ENCODE measurements at regions not wholly inside any gene's neighbourhood (a gene's known extent, or its start where the extent isn't known, plus 50 kb on each side); places are given as distances from the start of the nearest gene placed in this dataset.
A peak's percentile ranks its signal among the peaks of the same experiment; 100 is the strongest.

DNA sequence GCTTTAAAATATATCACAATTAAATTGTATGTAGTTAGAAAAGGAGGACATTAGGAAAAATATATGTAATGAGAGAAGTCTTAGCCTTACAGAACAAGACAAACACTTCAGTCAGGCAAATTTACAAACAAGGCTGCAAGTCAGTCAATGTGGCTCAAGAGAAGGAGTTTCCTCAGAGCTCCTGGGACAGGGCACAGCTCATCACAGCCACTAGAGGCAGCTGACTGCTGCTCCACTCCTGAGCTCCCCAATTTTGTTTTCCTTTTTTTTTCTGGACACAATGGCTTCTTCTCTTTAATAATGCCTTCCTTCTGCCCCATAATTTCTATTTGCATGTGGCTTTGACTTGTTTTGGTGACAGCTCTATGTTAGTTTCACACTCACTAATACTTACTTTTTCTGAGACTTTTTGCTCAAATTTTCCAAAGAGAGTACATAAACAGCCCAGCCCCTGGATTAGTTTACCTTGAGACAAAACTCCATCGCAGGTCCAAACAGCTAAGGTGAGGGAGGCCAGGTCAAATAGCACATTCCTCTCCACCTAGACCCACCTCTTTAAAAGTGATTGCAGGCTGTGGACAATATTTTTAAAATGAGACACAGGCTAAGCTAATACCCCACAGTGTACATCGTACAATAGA is 850.4 kb upstream of the FRG1 start:
- H3K36me3 Mint-ChIP-seq (ENCODE audit: insufficient read depth), result no peaks in the 10 kb centered on the region
- no peaks in the 10 kb centered on the region for H3K27me3 Mint-ChIP-seq
- no peak overlapping the region for H3K4me3 Mint-ChIP-seq (ENCODE audit: low read depth)
- no peak overlapping the region for H3K27ac Mint-ChIP-seq
- DNase-seq (ENCODE audit: low spot score, unreplicated experiment), result no peak
- H3K9me3 Mint-ChIP-seq (ENCODE audit: low read depth), result no peaks in the 10 kb centered on the region
- TF ChIP-seq, protein P1, sequence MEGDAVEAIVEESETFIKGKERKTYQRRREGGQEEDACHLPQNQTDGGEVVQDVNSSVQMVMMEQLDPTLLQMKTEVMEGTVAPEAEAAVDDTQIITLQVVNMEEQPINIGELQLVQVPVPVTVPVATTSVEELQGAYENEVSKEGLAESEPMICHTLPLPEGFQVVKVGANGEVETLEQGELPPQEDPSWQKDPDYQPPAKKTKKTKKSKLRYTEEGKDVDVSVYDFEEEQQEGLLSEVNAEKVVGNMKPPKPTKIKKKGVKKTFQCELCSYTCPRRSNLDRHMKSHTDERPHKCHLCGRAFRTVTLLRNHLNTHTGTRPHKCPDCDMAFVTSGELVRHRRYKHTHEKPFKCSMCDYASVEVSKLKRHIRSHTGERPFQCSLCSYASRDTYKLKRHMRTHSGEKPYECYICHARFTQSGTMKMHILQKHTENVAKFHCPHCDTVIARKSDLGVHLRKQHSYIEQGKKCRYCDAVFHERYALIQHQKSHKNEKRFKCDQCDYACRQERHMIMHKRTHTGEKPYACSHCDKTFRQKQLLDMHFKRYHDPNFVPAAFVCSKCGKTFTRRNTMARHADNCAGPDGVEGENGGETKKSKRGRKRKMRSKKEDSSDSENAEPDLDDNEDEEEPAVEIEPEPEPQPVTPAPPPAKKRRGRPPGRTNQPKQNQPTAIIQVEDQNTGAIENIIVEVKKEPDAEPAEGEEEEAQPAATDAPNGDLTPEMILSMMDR (IDR thresholded peaks at IDR 0.05; ENCODE audit: unreplicated experiment), result peak; percentile 76
- peaks cover 16% of the 10 kb centered on the region for H3K4me1 Mint-ChIP-seq (ENCODE audit: low read depth)

DNA sequence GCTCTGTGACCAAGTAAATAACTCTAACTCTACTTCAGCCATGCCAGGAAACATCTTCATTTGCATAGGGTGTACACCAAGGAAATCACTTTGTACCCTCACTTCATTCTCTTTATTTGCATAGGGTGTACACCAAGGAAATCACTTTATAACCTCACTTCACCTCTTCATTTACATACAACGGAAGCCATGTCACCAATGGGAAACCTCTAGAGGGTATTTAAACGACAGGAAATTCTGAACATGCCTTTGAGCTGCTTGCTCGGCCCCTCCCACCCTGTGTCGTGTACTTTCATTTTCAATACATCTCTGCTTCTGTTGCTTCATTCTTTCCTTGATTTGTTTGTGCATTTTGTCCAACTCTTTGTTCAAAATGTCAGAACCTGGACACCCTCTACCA is 848.1 kb upstream of the FRG1 start:
- peaks cover 7% of the 10 kb centered on the region for H3K4me1 Mint-ChIP-seq (ENCODE audit: low read depth)
- no peak overlapping the region for H3K27ac Mint-ChIP-seq
- H3K9me3 Mint-ChIP-seq (ENCODE audit: low read depth), result peaks cover 4% of the 10 kb centered on the region
- TF ChIP-seq, protein P1 (IDR thresholded peaks at IDR 0.05; ENCODE audit: unreplicated experiment), result no peak
- peaks cover 1% of the 10 kb centered on the region for H3K36me3 Mint-ChIP-seq (ENCODE audit: insufficient read depth)
- DNase-seq (ENCODE audit: low spot score, unreplicated experiment), result no peak
- H3K27me3 Mint-ChIP-seq, result no peaks in the 10 kb centered on the region
- no peak overlapping the region for H3K4me3 Mint-ChIP-seq (ENCODE audit: low read depth)

DNA sequence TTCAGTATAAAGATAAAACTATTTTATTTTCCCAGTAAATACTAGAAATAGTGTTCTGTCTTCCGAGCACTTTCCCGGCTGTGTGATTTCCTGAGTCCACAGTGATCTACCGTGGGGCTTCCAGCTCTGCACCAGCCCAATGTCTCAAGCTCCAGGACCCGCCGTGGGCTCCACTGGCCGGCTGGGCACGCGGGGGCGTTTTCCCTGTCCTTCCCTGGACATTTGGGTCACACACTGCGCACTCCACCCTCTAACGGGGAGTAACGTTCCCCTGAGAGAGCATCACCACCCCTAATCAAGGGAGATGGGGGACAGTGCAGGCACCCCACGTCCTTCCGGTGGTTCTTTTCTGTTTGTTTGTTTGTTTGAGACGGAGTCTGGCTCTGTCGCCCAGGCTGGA is 844.6 kb upstream of the FRG1 start:
- TF ChIP-seq, protein P1 (IDR thresholded peaks at IDR 0.05; ENCODE audit: unreplicated experiment), result no peak
- Mint-ChIP-seq H3K9me3 (ENCODE audit: low read depth) (peaks cover 4% of the 10 kb centered on the region), H3K4me3 (ENCODE audit: low read depth) (no peak overlapping the region), H3K4me1 (ENCODE audit: low read depth) (no peaks in the 10 kb centered on the region), H3K27me3 (no peaks in the 10 kb centered on the region), H3K36me3 (ENCODE audit: insufficient read depth) (peaks cover 1% of the 10 kb centered on the region), H3K27ac (no peak overlapping the region)
- no peak for DNase-seq (ENCODE audit: low spot score, unreplicated experiment)

DNA sequence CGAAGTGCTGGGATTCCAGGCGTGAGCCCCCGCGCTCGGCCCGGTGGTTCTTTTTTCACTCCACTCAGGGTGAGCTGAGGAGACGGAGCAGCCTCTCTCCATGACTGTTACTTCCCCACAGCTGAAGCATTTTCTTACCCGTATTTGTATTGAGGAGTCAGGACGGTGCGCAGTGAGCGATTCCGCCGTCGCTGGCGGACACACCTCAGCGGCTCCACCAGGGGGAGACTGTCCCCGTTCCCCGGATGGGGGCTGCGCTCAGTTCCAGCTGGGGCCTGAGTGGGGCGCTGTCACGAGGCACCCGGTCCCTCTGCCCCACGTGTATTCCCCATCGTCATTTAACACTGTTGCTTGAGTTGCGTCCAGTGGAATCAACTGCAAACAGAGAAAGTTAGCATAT is 844.0 kb upstream of the FRG1 start:
- no peak for DNase-seq (ENCODE audit: low spot score, unreplicated experiment)
- H3K27ac Mint-ChIP-seq, result no peak overlapping the region
- TF ChIP-seq, protein P1 (IDR thresholded peaks at IDR 0.05; ENCODE audit: unreplicated experiment), result no peak
- no peaks in the 10 kb centered on the region for H3K27me3 Mint-ChIP-seq
- H3K4me1 Mint-ChIP-seq (ENCODE audit: low read depth), result no peaks in the 10 kb centered on the region
- peaks cover 1% of the 10 kb centered on the region for H3K36me3 Mint-ChIP-seq (ENCODE audit: insufficient read depth)
- peaks cover 4% of the 10 kb centered on the region for H3K9me3 Mint-ChIP-seq (ENCODE audit: low read depth)
- no peak overlapping the region for H3K4me3 Mint-ChIP-seq (ENCODE audit: low read depth)

DNA sequence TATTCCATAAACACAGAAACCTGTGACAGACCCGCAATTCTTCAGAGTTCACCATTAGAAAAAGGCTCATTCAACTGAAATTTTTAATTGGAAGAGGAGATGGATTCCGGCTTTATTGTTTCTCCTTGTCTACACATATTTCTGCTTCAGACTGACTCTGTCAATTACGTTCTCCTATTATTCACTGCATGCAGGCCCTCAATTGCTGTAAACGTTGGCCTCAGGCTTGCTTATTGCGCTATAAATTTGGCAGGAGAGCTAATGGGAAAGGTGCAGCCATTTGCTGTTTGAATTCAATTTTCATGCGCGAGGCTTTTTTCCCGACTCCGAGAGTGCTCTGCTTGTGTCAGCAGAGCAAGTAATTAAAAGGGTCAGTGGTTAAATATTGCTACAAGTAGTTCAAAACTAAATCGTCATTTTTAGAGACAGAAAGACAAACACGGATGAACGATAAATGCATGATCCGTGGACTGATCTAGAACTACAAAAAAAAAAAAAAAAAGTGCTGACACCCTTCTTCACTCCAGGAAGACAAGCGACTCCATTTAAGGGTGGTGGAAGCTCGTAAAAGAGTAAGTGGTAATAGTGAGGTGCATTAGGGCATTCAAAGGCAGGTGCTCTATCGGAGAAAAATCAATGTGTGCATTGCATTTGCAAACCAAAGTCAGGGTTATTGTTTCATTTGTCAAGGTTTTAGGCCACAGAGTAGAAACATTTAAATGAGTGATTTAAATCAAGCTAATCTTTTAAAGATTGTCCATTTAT is 841.6 kb upstream of the FRG1 start:
- H3K27me3 Mint-ChIP-seq, result no peaks in the 10 kb centered on the region
- TF ChIP-seq, protein P1 (IDR thresholded peaks at IDR 0.05; ENCODE audit: unreplicated experiment), result no peak
- no peak overlapping the region for H3K4me3 Mint-ChIP-seq (ENCODE audit: low read depth)

More for the DNA sequence above, 841.6 kb upstream of the FRG1 start:
- Mint-ChIP-seq H3K27ac (no peak overlapping the region), H3K9me3 (ENCODE audit: low read depth) (peaks cover 6% of the 10 kb centered on the region), H3K36me3 (ENCODE audit: insufficient read depth) (peaks cover 1% of the 10 kb centered on the region), H3K4me1 (ENCODE audit: low read depth) (no peaks in the 10 kb centered on the region)
- no peak for DNase-seq (ENCODE audit: low spot score, unreplicated experiment)
